Right cardiac atrium (tissue), 5 donors: ENCODE measurements at regions not wholly inside any gene's neighbourhood (a gene's known extent, or its start where the extent isn't known, plus 50 kb on each side); places are given as distances from the start of the nearest gene placed in this dataset.

ENCODE experiments used
- ATAC-seq, 2 donors: fragments of 200-7000 bp; cut with Tn5 transposase; one replicate each; pipeline versions ENCODE4 v1.8.0 to v1.9.1; 2020; ENCODE audit warnings: moderate library complexity in 2 of 2, mild to moderate bottlenecking in 1 of 2
- DNase-seq, 3 donors: peaks; one replicate each; pipeline ENCODE4 v3.0.0-alpha.2; 2020
- H3K27ac ChIP-seq: one replicate; pipeline ENCODE4 v1.5.1; 2013; ENCODE audit warnings: mild to moderate bottlenecking, low read length, control low read depth, moderate library complexity
- H3K27me3 ChIP-seq: one replicate; pipeline ENCODE4 v1.6.1; 2013; ENCODE audit not compliant: control insufficient read depth, insufficient read depth
- H3K4me1 ChIP-seq: one replicate; pipeline ENCODE4 v1.6.1; 2013; ENCODE audit warnings: low read length; ENCODE audit not compliant: control insufficient read depth, insufficient read depth
- H3K4me3 ChIP-seq: one replicate; pipeline ENCODE4 v1.5.1; 2013; ENCODE audit warnings: low read length, control low read depth
- H3K9me3 ChIP-seq: one replicate; pipeline ENCODE4 v1.6.1; 2013; ENCODE audit warnings: low read length; ENCODE audit not compliant: control insufficient read depth
- WGBS: extraction: QIAGEN DNeasy Blood & Tissue Kit; methylation state at CpG from one replicate; pipeline ENCODE4 v1.1.7; 2013; 5-methylcytosine and 5-hydroxymethylcytosine counted together
- intact Hi-C, 4 donors: fragments of 100-400 bp; cut with DNase I; formaldehyde crosslinking; loops; one replicate each; pipeline versions ENCODE4 v1.11.0 to v1.14.0; 2022 to 2023
- donor health status: healthy with polysubstance abuse.
- donor health status: DM: no; HTN: yes; CAD: no.
- donor health status: DM: no; HTN: no; CAD: no.
- donor health status: DM: no; HTN: yes; CAD: no; lungs with severe emphysema.
- donor health status: DM: yes; HTN: yes; CAD: no.

- no peak for ATAC-seq
- Histone ChIP-seq H3K27me3 (no peaks in the 10 kb centered on the region), H3K27ac (no peak overlapping the region), H3K4me1 (no peaks in the 10 kb centered on the region), H3K9me3 (no peaks in the 10 kb centered on the region), H3K4me3 (no peak overlapping the region)
- intact Hi-C loops: no loop called here
- 80% methylated on average over 2 of the region's 2 CpGs for WGBS
- no peak for DNase-seq
Observed at GRCh38 chr2:16454621-16455020, 211.0 kb downstream of the CYRIA start.

GRCh38 chr2:16452123-16452522 is 213.5 kb downstream of the CYRIA start:
- Histone ChIP-seq H3K4me3 (no peak overlapping the region), H3K27ac (no peak overlapping the region), H3K27me3 (no peaks in the 10 kb centered on the region), H3K9me3 (no peaks in the 10 kb centered on the region), H3K4me1 (no peaks in the 10 kb centered on the region)
- 90% methylated on average over 5 of the region's 5 CpGs for WGBS
- intact Hi-C loops: no loop called here
- DNase-seq: no peak
- no peak for ATAC-seq

GRCh38 chr2:16446706-16447105 is 218.9 kb downstream of the CYRIA start:
- no peak for DNase-seq
- 78% methylated on average over 1 of the region's 1 CpG for WGBS
- intact Hi-C loops: no loop called here
- Histone ChIP-seq H3K27ac (no peak overlapping the region), H3K9me3 (no peaks in the 10 kb centered on the region), H3K4me3 (no peak overlapping the region), H3K27me3 (no peaks in the 10 kb centered on the region), H3K4me1 (no peaks in the 10 kb centered on the region)
- ATAC-seq: no peak

GRCh38 chr2:16442971-16443370 is 222.7 kb downstream of the CYRIA start:
- intact Hi-C loops: no loop called here
- no peak for ATAC-seq
- Histone ChIP-seq H3K27me3 (no peaks in the 10 kb centered on the region), H3K27ac (no peak overlapping the region), H3K4me3 (no peak overlapping the region), H3K9me3 (no peaks in the 10 kb centered on the region), H3K4me1 (no peaks in the 10 kb centered on the region)
- no peak for DNase-seq
- 92% methylated on average over 1 of the region's 1 CpG for WGBS

- Histone ChIP-seq H3K4me1 (no peaks in the 10 kb centered on the region), H3K4me3 (no peak overlapping the region), H3K27ac (no peak overlapping the region), H3K27me3 (no peaks in the 10 kb centered on the region), H3K9me3 (no peaks in the 10 kb centered on the region)
- intact Hi-C loops: no loop called here
- DNase-seq (no peak), ATAC-seq (no peak)
- WGBS: 75% methylated on average over 3 of the region's 3 CpGs
Observed at GRCh38 chr2:16441431-16441830, 224.2 kb downstream of the CYRIA start.

- 67% methylated on average over 4 of the region's 4 CpGs for WGBS
- Histone ChIP-seq H3K9me3 (no peaks in the 10 kb centered on the region), H3K27ac (no peak overlapping the region), H3K27me3 (no peaks in the 10 kb centered on the region), H3K4me3 (no peak overlapping the region), H3K4me1 (no peaks in the 10 kb centered on the region)
- DNase-seq (no peak), ATAC-seq (no peak)
- intact Hi-C loops: no loop called here
Observed at GRCh38 chr2:16440898-16441297, 224.7 kb downstream of the CYRIA start.

GRCh38 chr2:16438613-16439321 is 226.9 kb downstream of the CYRIA start:
- WGBS: 41% methylated on average over 8 of the region's 8 CpGs
- DNase-seq (no peak), ATAC-seq (no peak)
- Histone ChIP-seq H3K27ac (no peak overlapping the region), H3K27me3 (no peaks in the 10 kb centered on the region), H3K4me1 (no peaks in the 10 kb centered on the region), H3K4me3 (no peak overlapping the region), H3K9me3 (no peaks in the 10 kb centered on the region)
- intact Hi-C loops: no loop called here

- WGBS: 62% methylated on average over 5 of the region's 5 CpGs
- no peak for DNase-seq
- intact Hi-C loops: no loop called here
- no peaks in the 10 kb centered on the region for H3K27me3 ChIP-seq
- no peaks in the 10 kb centered on the region for H3K9me3 ChIP-seq
- no peak overlapping the region for H3K4me3 ChIP-seq
- no peak overlapping the region for H3K27ac ChIP-seq
- H3K4me1 ChIP-seq: no peaks in the 10 kb centered on the region
- no peak for ATAC-seq
Observed at GRCh38 chr2:16437189-16437588, 228.4 kb downstream of the CYRIA start.

GRCh38 chr2:16434393-16434792 is 231.2 kb downstream of the CYRIA start:
- WGBS: 48% methylated on average over 2 of the region's 2 CpGs
- DNase-seq (no peak), ATAC-seq (no peak)
- H3K4me3 ChIP-seq: no peak overlapping the region
- no peak overlapping the region for H3K27ac ChIP-seq
- H3K4me1 ChIP-seq: no peaks in the 10 kb centered on the region
- intact Hi-C loops: no loop called here
- H3K9me3 ChIP-seq: no peaks in the 10 kb centered on the region
- no peaks in the 10 kb centered on the region for H3K27me3 ChIP-seq

- Histone ChIP-seq H3K9me3 (no peaks in the 10 kb centered on the region), H3K4me3 (no peak overlapping the region), H3K27me3 (no peaks in the 10 kb centered on the region), H3K27ac (no peak overlapping the region), H3K4me1 (peaks cover 2% of the 10 kb centered on the region)
- intact Hi-C loops: no loop called here
- ATAC-seq (no peak), DNase-seq (no peak)
- 69% methylated on average over 3 of the region's 3 CpGs for WGBS
Observed at GRCh38 chr2:16430846-16431245, 234.8 kb downstream of the CYRIA start.

GRCh38 chr2:16429431-16430145 is 236.0 kb downstream of the CYRIA start:
- DNase-seq (no peak), ATAC-seq (no peak)
- H3K4me1 ChIP-seq: peaks cover 5% of the 10 kb centered on the region
- no peak overlapping the region for H3K27ac ChIP-seq
- intact Hi-C loops: no loop called here
- no peaks in the 10 kb centered on the region for H3K9me3 ChIP-seq
- 83% methylated on average over 2 of the region's 2 CpGs for WGBS
- no peaks in the 10 kb centered on the region for H3K27me3 ChIP-seq
- H3K4me3 ChIP-seq: no peak overlapping the region
